ENCODE measurements at regions not wholly inside any gene's neighbourhood (a gene's known extent, or its start where the extent isn't known, plus 50 kb on each side); places are given as distances from the start of the nearest gene placed in this dataset.

- no peak for TF ChIP-seq CTCF (IDR thresholded peaks at IDR 0.05)
- TF ChIP-seq REST (IDR thresholded peaks at IDR 0.05; ENCODE audit: insufficient read depth in 1 of 2, low read depth in 2 of 2, low read length in 1 of 2), result no peak
- no peak for TF ChIP-seq TCF7L2 (IDR thresholded peaks at IDR 0.05; ENCODE audit: low read depth, low read length)
- no peak for TF ChIP-seq POLR2AphosphoS5 (IDR thresholded peaks at IDR 0.05; ENCODE audit: low read depth, low read length)
- TF ChIP-seq SIN3A (IDR thresholded peaks at IDR 0.05; ENCODE audit: borderline replicate concordance, insufficient read depth, low read depth, low read length), result no peak
These were observed 1074.8 kb upstream of the ALCAM start for GRCh38 chr3:104291878-104292277.
